ENCODE measurements at regions not wholly inside any gene's neighbourhood (a gene's known extent, or its start where the extent isn't known, plus 50 kb on each side); places are given as distances from the start of the nearest gene placed in this dataset.
"Not testable (repeated sequence)": the region's sequence is repeated elsewhere in the genome, so short reads cannot be mapped to it uniquely, and the experiment has no call there.

DNA sequence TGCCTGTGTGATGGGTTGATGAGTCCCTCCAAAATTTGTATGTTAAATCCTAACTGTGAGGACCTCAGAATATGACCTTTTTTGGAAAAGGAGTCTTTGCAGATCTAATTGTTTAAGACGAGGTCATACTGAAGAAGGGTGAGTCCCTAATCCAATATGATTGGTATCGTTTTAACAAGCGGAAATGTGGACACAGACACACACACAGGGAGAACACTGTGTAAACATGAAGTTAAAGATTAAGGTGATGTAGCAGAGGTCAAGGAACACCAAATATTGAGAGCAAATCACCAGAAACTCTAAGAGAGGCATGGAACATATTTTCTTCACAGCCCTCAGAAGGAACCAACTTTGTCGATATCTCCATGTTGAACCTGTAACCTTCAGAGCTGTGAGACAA lies 1106.7 kb downstream of the SLC6A15 start:
- no peak for DNase-seq

DNA sequence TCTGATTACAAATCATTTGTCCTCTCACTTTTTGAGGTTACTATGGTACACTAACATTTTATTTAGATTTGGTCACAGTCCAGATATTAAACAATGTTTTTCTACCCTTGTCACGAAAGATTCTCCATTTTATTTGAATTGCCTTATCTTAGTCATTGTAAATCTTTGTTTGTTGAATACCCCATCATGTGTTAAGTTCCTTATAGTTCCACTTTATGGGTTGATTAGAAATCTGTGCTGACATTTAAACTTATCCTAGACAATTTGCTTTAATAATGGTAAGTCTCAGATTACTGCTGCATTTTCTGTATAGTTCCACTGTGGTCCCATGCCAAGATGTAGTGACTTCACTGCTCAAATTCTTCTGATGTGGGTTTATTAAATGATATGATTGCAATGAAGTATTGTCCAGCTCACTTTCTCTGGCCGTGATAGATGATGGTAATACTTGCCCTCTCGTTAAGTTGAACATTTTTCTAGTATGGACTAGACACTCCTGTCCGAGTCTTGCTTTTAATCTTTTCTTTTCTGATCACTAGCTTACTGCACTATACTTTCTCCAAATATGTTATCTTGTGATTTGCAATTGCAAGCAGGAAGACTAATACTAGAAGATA lies 1107.3 kb downstream of the SLC6A15 start:
- no peak for DNase-seq

DNA sequence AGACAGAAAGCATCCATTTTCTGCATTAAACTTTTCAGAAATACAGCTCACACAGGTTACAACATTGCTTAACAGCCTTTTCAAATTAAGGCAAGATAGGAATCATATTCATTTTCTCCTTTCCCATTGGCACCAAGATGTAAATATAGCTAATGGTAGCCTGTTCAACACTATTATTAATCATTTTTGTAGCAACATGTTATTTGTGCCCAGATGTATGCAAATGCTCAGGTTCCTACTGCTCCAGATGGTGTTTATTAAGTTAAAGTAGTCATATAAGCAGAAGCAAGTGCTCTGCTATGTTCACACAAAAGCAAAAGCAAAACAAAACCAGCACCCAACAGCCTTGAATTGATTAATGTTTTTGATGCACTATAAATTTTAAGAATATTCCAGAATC lies 1110.6 kb downstream of the SLC6A15 start:
- DNase-seq = no peak

DNA sequence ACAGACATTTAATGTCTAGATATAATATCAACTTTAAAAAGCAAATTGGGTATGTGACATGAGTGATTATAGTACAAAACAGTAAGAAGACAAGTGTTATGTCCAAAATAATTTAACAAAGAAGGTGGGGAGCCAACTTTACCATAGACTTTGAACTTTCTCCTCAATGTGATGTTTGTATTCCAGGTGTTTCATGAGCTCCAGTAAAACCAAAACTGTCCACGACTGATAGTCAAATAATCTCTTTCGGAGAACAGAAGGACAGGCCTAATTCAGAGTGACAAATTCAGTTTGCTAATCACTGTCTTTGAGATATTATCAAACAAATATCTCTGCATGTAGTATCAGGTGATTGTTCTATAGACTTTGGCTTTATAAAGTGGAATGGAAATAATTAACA lies 1112.6 kb downstream of the SLC6A15 start:
- no peak for DNase-seq

- no peak for DNase-seq
These were observed 1109.8 kb downstream of the TMTC2 start for GRCh38 chr12:83796531-83796930.

DNA sequence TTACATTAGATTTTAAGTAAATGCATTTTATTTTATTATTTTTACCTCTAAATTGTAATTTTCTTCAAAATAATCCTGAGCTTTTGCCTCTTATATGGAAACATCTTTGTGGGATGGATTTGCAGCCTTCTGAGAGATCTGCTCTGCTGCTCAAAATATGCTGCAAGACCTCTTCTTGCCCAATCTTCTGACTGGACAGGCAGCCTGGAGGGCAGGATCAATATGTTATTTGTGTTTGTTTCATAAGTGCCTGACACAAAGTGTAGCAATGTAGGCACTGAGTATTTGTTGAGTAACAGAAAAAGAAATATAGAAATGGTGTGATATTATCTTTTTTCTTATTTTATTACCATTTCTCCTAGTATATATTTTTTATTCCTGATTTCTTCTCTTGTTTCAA lies 1106.9 kb downstream of the TMTC2 start:
- DNase-seq = no peak

DNA sequence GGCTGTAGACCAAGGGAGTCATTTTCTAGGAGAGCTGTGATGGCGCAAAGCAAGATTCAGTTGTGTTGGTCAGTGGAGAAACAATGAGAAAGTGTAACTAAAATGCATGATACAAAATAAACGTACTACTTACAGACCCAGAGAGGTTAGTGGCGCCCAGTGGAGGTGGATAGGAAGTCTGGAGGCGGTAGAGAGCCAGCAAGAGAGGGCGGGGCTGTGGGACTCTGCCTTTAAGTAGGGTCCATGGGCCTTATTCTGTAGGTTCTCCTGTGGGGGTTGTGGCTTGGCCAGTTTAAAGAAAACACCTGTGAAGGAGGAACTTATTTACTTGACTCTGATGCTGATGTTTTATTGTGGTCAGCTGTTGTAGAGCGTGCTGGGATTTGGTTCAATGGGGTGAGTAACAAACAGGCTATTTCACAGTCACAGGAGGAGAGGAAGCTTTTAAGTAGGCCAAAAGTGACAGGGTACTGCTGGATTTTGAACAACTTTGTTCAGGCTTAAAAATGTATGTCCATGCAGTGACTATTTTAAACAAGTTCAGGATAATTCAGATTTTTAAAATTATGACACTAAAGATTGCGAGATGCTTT lies 1097.7 kb downstream of the TMTC2 start:
- no peak for DNase-seq

DNA sequence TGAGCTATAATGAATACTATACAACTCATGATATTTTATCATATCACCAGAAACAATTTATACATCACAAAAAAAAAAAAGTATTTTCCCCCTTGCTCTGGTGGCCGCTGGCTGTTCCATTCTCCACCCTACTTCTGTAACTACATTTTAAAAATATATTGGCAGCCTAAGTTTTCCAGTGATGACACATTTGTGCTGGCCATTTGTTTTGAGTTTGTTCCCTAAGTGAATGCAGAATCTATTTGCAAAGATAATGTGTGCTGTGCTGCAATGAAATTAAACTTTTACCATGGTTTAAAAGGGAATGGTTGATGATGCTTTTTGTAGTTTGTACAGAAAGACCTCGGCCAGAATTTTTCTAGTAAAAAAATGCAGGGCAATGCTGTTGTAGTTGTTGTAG lies 1092.8 kb downstream of the TMTC2 start:
- no peak for DNase-seq

- DNase-seq = no peak
These were observed 1082.4 kb downstream of the TMTC2 start for GRCh38 chr12:83769151-83769550.

- no peak for DNase-seq
These were observed 1081.0 kb downstream of the TMTC2 start for GRCh38 chr12:83767723-83768122.

GRCh38 chr12:83763425-83763824 lies 1076.7 kb downstream of the TMTC2 start:
- no peak for DNase-seq

- DNase-seq = no peak
These were observed 1073.2 kb downstream of the TMTC2 start for GRCh38 chr12:83759906-83760305.

GRCh38 chr12:83758888-83759631 lies 1072.4 kb downstream of the TMTC2 start:
- no peak for DNase-seq

DNA sequence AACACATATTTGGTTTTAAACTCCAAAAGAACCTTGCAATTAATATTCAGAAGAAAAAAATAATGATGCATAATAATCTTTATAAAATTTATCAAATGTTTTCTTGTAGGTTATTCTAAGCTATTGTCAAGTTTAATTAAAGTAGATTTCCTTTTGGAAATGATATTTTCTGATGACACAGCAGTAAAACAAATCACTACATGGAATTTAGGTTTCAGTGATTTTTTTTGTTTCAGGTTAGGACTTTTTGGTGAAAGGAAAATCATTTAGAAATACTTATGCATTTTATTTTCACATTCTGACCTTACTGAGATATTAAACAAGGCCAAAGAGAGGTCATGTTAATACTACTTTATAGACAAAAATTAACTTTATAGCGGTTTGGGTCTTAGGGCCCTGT lies 1067.2 kb downstream of the TMTC2 start:
- DNase-seq = no peak

- DNase-seq = no peak
These were observed 1066.5 kb downstream of the TMTC2 start for GRCh38 chr12:83753205-83753604.

GRCh38 chr12:83739607-83740006 lies 1052.9 kb downstream of the TMTC2 start:
- peak; percentile 3 for DNase-seq

- DNase-seq = no peak
These were observed 1024.1 kb downstream of the TMTC2 start for GRCh38 chr12:83710851-83711250.

DNA sequence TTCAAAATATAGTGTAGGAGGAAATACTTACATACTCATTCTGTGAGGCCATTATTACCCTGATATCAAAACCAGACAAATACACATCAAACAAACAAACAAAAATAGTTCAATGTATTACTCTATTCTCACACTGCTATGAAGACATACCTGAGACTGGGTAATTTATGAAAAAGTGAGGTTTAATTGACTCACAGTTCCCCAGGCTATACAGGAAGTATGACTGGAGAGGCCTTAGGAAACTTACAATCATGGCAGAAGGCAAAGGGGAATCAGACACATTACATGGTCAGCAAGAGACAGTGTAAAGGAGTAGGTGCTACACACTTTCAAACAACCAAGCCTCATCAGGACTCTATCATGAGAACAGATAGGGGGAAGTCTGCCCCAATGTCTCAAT lies 1023.2 kb downstream of the TMTC2 start:
- no peak for DNase-seq

- no peak for DNase-seq
These were observed 1014.1 kb downstream of the TMTC2 start for GRCh38 chr12:83700838-83701237.

DNA sequence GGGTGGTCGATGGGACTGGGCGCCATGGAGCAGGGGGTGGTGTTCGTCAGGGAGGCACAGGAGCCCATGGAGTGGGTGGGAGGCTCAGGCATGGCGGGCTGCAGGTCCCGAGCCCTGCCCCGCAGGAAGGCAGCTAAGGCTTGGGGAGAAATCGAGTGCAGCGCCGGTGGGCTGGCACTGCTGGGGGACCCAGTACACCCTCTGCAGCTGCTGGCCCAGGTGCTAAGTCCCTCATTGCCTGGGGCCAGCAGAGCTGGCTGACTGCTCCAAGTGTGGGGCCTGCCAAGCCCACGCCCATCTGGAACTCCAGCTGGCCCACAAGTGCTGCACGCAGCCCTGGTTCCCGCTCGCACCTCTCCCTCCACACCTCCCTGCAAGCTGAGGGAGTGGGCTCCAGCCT lies 1009.6 kb downstream of the TMTC2 start:
- DNase-seq = not testable (repeated sequence)

- no peak for DNase-seq
These were observed 1005.0 kb downstream of the TMTC2 start for GRCh38 chr12:83691730-83692129.

GRCh38 chr12:83690465-83690864 lies 1003.8 kb downstream of the TMTC2 start:
- no peak for DNase-seq

DNA sequence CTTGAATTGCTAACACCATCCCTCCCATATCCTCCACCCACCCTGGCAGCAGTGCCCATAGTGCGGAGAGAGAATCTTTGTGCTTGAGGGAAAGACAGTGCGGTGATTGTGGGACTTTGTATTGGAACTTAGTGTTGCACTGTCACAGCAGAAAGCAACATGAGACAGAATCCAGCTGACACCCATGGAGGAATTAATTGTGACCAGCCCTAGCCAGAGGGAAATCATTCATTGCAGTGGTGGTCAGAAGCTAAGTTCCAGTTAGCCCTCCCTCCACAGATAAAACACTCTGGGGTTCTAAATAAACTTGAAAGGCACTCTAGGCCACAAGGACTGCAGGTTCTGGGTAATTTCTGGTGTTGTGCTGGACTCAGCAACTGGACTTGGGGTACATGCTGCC lies 1002.6 kb downstream of the TMTC2 start:
- no peak for DNase-seq

DNA sequence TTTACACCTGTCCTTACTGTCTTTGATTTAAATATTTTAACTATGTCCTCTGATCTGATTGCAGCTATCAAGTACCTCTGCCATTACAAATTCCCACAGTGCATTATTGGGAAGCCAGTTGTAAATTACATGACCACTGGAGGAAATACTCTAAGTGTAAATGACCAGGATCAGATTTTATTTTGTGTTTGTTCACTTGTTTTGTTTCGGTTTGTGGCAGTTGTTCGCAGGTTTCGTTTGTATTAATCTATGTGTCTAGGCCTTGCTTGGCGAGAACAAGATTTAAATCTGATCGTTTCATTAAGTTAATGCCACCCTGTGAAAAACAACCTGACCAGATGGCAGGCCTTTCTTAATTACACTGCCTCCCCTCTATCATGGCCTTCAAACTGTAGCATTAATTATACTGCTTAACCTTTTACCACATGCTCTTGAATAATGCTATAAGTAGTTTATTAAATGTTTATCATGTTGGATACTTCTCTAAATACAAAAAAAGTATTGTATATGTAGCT lies 990.1 kb downstream of the TMTC2 start:
- DNase-seq = no peak

Measured in tongue (tissue), 1 donor.